Loucy (cell line): ENCODE measurements at regions not wholly inside any gene's neighbourhood (a gene's known extent, or its start where the extent isn't known, plus 50 kb on each side); places are given as distances from the start of the nearest gene placed in this dataset.

Experiments used
- CTCF ChIP-seq: fragments of 200-600 bp; sonication (generic); conservative IDR thresholded peaks from 2 replicates; pipeline ENCODE4 v1.5.1; 2014; ENCODE audit warnings: mild to moderate bottlenecking, antibody characterized with exemption, low read length
- EZH2phosphoT487 ChIP-seq: fragments of 200-600 bp; IDR thresholded peaks from 2 replicates; pipeline ENCODE4 v1.6.1; 2018; ENCODE audit warnings: antibody characterized with exemption, mild to moderate bottlenecking, moderate library complexity, borderline replicate concordance

- TF ChIP-seq EZH2phosphoT487 (no peak), CTCF (no peak)
Observed at GRCh38 chr4:54572152-54572542, 85.6 kb upstream of the KIT start.
